GM12873 (cell line): ENCODE measurements at regions not wholly inside any gene's neighbourhood (a gene's known extent, or its start where the extent isn't known, plus 50 kb on each side); places are given as distances from the start of the nearest gene placed in this dataset.

ENCODE experiments used
- TF ChIP-seq, protein P1 (sequence below): IDR thresholded peaks from 2 replicates; pipeline ENCODE4 v1.5.1; 2012; ENCODE audit warnings: low read depth, mild to moderate bottlenecking, moderate library complexity, low read length, control low read depth; ENCODE audit not compliant: insufficient read depth; ENCODE audit errors: missing control alignments

DNA sequence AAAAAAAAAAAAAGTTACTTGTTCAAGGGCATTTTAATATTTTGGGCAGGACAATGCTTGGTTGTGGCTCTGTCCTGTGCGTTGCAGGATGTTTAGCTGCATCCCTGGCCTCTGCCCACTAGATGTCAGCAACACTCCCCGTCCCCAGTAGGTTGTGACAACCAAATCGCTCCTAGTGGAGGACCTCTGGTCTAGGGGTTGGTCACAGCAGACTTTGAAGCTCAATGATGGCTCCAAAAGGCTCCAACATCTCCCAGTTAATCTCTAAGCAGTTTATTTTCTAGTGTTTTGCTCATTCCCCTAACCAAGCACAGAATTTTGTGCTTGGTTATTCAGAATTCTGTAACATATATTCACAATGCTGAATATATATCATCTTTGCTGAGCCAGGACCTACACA is 67.0 kb downstream of the CHRNA1 start:
- TF ChIP-seq, protein P1, sequence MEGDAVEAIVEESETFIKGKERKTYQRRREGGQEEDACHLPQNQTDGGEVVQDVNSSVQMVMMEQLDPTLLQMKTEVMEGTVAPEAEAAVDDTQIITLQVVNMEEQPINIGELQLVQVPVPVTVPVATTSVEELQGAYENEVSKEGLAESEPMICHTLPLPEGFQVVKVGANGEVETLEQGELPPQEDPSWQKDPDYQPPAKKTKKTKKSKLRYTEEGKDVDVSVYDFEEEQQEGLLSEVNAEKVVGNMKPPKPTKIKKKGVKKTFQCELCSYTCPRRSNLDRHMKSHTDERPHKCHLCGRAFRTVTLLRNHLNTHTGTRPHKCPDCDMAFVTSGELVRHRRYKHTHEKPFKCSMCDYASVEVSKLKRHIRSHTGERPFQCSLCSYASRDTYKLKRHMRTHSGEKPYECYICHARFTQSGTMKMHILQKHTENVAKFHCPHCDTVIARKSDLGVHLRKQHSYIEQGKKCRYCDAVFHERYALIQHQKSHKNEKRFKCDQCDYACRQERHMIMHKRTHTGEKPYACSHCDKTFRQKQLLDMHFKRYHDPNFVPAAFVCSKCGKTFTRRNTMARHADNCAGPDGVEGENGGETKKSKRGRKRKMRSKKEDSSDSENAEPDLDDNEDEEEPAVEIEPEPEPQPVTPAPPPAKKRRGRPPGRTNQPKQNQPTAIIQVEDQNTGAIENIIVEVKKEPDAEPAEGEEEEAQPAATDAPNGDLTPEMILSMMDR: peak; percentile 97

DNA sequence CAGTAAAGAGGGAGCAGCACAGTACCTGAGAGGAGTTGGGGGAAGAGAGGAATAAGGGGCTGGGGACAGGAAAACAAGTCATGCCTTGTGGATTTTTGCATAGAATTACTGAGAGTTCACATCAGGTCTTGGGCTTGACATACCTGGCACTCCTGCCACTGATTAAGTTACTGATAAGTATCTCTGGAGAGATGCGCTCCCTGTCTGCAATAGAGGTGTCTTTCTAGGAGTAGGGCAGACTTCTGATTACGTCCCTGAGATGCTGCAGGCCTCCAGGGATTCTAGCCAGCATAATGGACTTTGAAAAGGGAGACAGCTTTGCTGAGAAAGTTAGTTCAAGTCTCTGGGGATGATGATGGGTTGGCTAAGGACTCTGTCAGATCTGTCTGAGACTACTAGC is 69.4 kb downstream of the CHRNA1 start:
- TF ChIP-seq, protein P1: no peak

DNA sequence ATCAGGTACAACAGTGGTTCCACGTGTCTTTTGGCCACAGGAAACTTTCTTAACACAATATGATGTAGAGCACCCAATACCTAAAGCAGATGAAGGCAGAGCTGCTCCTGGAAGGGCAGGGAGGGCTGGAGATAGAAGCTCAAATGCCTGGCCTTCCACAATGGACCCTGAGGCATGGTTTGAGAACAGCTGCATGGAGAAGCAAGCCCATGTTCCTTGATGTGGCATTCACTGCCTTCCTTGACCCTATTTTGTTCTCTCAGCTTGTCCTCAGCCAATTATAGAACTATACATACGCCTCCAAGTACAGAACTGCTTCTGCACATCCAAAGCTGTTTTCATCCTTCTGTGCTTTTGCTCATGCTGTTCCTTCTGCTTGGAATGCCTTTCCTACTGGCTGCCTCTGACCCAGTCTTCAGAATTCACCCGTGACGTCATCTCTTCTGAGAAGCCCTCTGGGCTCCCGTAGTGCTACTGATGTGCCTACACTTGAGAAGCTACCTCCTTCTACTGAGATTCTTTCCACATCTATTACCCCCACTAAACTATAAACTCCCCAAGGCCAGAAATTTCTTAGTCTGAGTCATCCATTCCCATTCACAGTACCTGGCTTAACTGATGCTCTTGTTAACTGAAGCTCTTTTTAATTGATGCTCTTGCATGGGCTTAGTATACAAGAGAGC is 69.9 kb downstream of the CHRNA1 start:
- TF ChIP-seq, protein P1: no peak

DNA sequence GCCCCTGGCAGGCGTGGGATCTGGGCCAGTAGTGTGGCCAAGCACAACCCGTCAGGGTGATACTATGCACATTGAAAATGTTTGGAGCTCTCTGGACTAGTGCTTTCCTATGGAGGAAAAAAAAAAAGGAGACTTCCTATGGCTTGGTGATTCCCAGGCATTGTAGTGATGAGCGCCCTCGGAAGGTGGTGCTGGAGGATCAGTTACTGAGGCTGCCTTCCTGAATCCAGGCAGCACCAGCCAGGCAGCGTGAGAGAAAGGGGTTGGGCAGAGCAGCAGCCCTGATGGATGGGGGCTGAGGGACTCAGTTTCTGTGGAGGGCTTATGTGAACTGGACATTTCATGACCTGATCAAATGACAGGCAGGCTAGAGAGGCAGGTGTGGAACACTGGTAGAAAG is 70.9 kb downstream of the CHRNA1 start:
- TF ChIP-seq, protein P1: no peak

DNA sequence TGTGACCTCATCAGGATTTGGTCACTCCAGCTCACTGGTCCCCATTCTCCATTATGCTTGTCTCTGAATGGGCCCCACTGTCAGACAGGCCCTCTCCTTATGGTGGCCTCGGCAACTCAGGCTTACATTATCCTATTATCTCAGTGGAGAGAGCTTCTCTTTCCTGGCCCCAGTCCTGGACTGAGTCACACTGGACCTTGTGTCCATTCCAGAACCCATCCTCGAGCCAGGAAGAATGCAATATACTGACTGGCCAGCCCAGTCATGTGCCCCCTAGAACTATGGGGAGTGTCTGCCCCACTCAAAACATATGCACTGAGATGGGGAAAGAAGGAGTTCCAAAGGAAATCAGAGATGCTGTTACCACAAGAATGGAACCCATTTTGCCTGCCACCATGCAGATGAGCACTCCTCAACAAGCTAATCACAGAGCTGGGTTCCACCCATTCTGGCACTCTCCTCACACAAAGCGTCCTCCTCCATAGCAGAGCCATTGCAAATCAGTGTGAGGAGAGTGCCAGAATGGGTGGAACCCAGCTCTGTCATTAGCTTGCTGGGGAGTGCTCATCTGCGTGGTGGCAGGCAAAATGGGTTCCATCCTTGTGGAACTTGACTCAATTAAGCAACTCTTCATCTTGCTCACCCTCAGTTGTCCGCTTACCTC is 71.9 kb downstream of the CHRNA1 start:
- TF ChIP-seq, protein P1: no peak

DNA sequence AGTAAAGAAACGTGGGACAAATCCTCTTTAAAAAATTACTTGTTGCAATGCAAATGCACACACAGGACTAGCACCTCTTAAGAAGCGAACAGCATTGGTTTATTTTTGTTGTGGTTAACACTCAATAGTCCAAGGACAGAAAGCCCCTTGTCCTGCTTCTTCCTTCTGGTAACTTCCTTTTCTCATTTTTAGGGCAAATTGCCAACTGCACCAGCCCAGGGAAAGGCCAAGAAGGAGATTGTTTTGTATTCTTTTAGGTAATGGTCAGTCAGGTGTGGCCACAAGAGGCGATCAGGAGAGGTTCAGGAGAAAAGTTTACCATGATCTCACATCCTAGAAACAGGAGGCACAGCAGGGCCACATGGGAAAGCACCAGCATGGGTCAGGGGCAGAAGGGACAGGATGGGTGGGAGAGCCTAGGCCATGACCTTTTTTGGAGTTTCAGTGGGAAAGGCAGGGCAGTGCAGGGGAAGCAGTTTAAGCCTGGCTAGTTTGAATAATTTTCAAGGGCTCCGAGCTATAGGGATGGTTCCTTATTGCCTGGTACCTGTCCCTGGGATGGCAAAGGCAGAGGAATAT is 73.0 kb downstream of the CHRNA1 start:
- TF ChIP-seq, protein P1: no peak

DNA sequence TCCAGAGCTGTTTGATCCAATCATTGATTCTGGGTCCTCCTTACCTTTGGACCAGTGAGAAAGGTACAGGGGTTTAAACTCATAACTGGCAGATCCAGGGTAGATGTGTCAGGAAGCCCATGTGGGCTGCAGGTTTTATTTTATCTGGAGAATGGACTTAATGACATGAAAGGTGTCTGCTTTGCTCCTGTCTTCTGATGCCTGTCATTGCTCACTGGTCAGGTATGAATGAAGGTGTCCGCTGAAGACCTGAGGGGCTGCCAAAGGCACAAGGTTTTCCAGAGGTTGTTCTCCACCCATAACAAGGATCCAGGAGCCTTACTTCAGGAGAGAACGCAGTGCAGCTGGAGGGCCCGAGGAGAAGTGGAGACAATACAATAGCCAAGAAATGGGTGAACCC is 74.2 kb downstream of the CHRNA1 start:
- TF ChIP-seq, protein P1: no peak
